Kidney epithelial cell (primary cell): ENCODE measurements at regions not wholly inside any gene's neighbourhood (a gene's known extent, or its start where the extent isn't known, plus 50 kb on each side); places are given as distances from the start of the nearest gene placed in this dataset.

ENCODE experiments used
- DNase-seq: peaks from one replicate; pipeline ENCODE4 v3.0.0-alpha.2; 2010; ENCODE audit warnings: low read depth
- H3K27me3 ChIP-seq: 2 replicates; pipeline ENCODE4 v1.6.0; 2011; ENCODE audit warnings: low read length; ENCODE audit not compliant: control insufficient read depth, insufficient read depth
- H3K36me3 ChIP-seq: 2 replicates; pipeline ENCODE4 v1.5.1; 2011; ENCODE audit warnings: low read length; ENCODE audit not compliant: control insufficient read depth, insufficient read depth
- H3K4me3 ChIP-seq: 2 replicates; pipeline ENCODE4 v1.5.1; 2011; ENCODE audit warnings: low read depth, mild to moderate bottlenecking, control low read depth, low read length
- CTCF ChIP-seq: IDR thresholded peaks from 2 replicates; pipeline ENCODE4 v1.5.1; 2011; ENCODE audit warnings: mild to moderate bottlenecking, moderate library complexity, low read length, control low read depth, inconsistent platforms; ENCODE audit not compliant: insufficient read depth, poor library complexity, severe bottlenecking

DNA sequence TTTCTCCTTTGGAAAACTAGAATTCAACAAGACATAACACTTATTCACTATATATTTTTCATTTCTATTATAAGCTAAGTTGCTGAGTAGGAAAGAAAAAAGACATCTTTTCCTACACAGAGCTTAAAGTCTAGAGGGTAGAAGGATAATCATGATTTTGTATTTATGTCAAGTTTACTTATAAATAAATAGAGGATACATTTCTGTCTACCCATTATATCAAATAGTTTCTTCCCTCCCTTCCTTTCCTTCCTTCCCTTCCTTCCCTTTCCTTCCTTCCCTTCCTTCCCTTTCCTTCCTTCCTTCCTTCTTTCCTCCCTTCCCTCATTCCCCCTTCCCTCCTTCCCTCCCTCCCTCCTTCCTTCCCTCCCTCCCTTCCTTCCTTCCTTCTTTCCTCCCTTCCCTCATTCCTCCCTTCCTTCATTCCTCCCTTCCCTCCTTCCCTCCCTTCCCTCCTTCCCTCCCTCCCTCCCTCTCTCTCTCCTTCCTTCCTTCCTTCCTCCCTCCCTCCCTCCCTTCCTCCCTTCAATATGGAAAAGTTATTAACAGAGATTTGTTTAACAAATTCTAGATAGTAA, 308.4 kb upstream of the COL3A1 start:
- no peaks in the 10 kb centered on the region for H3K36me3 ChIP-seq
- H3K27me3 ChIP-seq, result no peaks in the 10 kb centered on the region
- TF ChIP-seq CTCF, result no peak
- H3K4me3 ChIP-seq, result no peak overlapping the region
- no peak for DNase-seq

- no peak for DNase-seq
- no peak for TF ChIP-seq CTCF
- no peak overlapping the region for H3K4me3 ChIP-seq
- no peaks in the 10 kb centered on the region for H3K27me3 ChIP-seq
- no peaks in the 10 kb centered on the region for H3K36me3 ChIP-seq
Measured at GRCh38 chr2:188666503-188666902, 307.7 kb upstream of the COL3A1 start.

DNA sequence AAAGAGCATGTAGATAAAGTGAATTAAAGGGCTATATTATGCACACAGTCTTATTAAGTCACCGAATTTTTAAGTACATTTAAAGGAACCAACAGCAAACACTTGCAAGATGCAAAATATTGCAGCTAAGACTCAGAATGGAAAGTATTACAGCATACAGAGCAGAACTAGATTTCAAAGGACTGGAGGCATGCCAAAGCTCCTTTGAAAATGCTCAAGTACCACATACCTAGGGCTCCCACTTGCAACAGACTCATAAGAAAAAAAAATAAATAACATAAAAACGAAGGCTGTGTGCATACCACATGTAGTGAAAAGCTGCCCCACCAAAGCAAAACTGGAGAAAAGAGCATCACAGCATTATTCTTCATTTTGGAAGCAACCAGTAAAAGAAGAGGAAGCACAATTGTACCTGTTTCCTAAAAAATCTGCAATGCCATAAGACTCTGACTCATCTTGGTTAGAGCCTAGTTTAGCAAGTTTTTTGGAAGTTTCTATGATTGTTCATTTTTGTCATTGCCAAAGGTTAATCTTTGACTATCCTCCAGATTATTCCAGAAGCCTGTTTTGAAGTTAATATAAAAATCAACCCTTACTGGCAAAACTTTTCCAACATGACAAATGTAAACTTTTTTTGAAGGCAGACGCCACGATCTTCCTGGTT, 306.0 kb upstream of the COL3A1 start:
- DNase-seq, result no peak
- TF ChIP-seq CTCF, result no peak
- H3K36me3 ChIP-seq, result no peaks in the 10 kb centered on the region
- H3K27me3 ChIP-seq, result no peaks in the 10 kb centered on the region
- H3K4me3 ChIP-seq, result no peak overlapping the region

DNA sequence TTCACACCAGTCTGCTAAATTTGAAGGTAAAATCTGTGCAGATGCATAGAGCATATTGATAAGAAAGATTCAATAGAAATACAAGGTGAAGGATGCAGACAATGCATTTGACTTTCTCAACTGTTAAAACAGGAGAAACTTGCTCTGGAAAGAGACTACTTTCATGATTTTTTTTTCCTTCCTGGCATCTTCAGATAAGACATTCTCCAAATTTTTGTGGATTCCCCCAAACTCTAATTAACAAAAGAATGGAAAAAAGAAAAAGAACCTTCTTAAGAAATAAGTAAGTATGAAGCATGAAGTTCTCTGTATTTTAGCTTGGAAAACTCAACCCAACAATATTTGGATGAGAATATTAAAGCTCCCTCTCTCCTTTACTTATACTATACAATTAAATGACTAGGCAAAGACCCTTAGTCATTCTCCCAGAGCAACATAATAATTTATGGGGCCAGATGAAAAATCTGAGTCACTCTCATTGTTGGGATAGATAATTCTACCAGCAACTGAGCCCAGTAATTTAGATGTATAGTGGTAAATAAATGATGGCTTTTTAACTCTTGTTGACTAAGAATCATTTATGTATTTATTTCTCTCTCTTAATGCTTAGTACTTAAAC, 298.7 kb upstream of the COL3A1 start:
- no peak for TF ChIP-seq CTCF
- Histone ChIP-seq H3K4me3 (no peak overlapping the region), H3K36me3 (no peaks in the 10 kb centered on the region), H3K27me3 (no peaks in the 10 kb centered on the region)
- DNase-seq, result no peak

DNA sequence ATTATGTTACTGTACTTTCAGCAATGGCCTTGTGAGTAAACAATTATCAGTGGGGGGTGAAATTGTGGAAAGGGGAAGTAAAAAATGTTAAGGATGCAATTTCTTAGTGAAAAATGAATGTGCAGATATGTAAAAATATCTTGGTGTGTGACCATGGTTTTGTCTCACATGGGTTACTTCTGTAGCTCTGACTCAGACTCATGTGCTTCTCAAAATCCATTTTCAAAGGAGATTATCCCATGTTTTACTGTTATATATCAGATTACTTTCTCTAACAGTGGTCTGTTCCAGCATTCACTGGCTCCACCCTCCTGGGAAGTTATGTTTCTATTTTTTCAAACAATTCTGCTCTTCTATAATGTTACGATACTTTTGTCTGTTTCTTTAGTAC, 298.2 kb upstream of the COL3A1 start:
- Histone ChIP-seq H3K36me3 (no peaks in the 10 kb centered on the region), H3K4me3 (no peak overlapping the region), H3K27me3 (no peaks in the 10 kb centered on the region)
- no peak for DNase-seq
- no peak for TF ChIP-seq CTCF

DNA sequence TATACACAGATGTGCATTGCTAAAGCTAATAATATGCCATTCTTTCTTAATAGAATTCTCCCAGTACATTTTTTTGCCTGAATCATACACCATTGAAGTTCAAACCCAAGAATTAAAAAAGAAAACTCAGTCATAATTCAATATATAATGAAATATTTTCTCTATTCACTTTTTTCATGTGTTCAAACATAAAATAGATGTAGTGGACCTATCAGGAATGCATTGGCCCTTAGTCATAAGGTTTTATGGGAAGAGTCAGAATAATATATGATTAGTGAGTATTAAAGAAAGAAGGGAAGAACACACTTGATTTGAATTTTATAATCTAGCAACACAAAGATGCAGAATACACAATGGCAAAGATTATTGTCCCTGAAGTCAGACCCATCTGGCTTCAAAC, 297.0 kb upstream of the COL3A1 start:
- Histone ChIP-seq H3K36me3 (no peaks in the 10 kb centered on the region), H3K27me3 (no peaks in the 10 kb centered on the region), H3K4me3 (no peak overlapping the region)
- TF ChIP-seq CTCF, result no peak
- DNase-seq, result no peak
